ENCODE measurements at regions not wholly inside any gene's neighbourhood (a gene's known extent, or its start where the extent isn't known, plus 50 kb on each side); places are given as distances from the start of the nearest gene placed in this dataset.

DNA sequence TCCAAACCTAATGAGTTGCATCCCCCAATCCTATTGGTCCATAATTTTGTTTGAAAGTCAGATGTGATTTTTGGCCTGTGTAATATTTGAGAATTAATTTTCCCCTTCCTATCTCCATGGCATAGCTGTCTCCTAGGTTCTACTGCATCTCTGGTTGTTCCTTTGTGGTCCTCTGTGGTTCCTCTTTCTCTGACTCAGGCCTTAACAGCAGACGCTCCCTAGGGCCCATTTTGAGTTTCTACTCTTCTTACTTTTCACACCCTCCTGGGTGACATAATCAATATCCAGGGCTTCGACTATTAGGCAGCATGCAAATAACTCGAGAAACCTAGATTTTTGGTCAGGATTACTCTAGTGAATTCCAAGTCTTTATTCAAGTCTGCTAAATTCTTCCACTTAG lies 160.7 kb downstream of the RFC3 start:
- no TSS peak for BruUV-seq (replicated peaks)
- H2AFZ ChIP-seq = no peak overlapping the region
- CTCF ChIA-PET = no interaction called here
- no peaks in the 10 kb centered on the region for H4K20me1 ChIP-seq (ENCODE audit: insufficient read depth)
- H3K4me3 ChIP-seq = no peak overlapping the region
- no peaks in the 10 kb centered on the region for H3K27me3 ChIP-seq (ENCODE audit: insufficient read depth, low read depth)
- no peaks in the 10 kb centered on the region; the same call in 1 of the 2 replicates for H3K9me2 ChIP-seq (ENCODE audit: insufficient read depth)
- no peaks in the 10 kb centered on the region for H3K79me2 ChIP-seq (ENCODE audit: low read depth)
- H3K4me1 ChIP-seq (replicated peaks; ENCODE audit: insufficient read depth) = no peaks in the 10 kb centered on the region
- POLR2A ChIA-PET (ENCODE audit: unreplicated experiment) = no interaction called here
- no peaks in the 10 kb centered on the region for H3F3A ChIP-seq (ENCODE audit: insufficient read depth, low read depth)
- H3K9me3 ChIP-seq (ENCODE audit: insufficient read depth, low read depth) = no peaks in the 10 kb centered on the region
- no peaks in the 10 kb centered on the region for H3K36me3 ChIP-seq (ENCODE audit: low read depth)
- no peak overlapping the region for H3K4me2 ChIP-seq
- H3K27ac ChIP-seq = no peak overlapping the region
- no peak for TF ChIP-seq EZH2 (IDR thresholded peaks at IDR 0.05; ENCODE audit: low read depth)
- no peak for TF ChIP-seq CTCF (conservative IDR thresholded peaks at IDR 0.05)
- intact Hi-C loops (cut with micrococcal nuclease; ENCODE audit: unreplicated experiment) = no loop called here
- DNase-seq = no peak

- Histone ChIP-seq H3K9me3 (ENCODE audit: insufficient read depth, low read depth) (no peaks in the 10 kb centered on the region), H3F3A (ENCODE audit: insufficient read depth, low read depth) (no peaks in the 10 kb centered on the region), H3K36me3 (ENCODE audit: low read depth) (no peaks in the 10 kb centered on the region), H3K4me2 (no peak overlapping the region), H3K27me3 (ENCODE audit: insufficient read depth, low read depth) (no peaks in the 10 kb centered on the region), H4K20me1 (ENCODE audit: insufficient read depth) (no peaks in the 10 kb centered on the region), H2AFZ (no peak overlapping the region), H3K4me1 (replicated peaks; ENCODE audit: insufficient read depth) (no peaks in the 10 kb centered on the region), H3K9me2 (ENCODE audit: insufficient read depth) (no peaks in the 10 kb centered on the region), H3K4me3 (no peak overlapping the region), H3K79me2 (ENCODE audit: low read depth) (no peaks in the 10 kb centered on the region), H3K27ac (no peak overlapping the region)
- CTCF ChIA-PET = no interaction called here
- DNase-seq = no peak
- no TSS peak for BruUV-seq (replicated peaks)
- POLR2A ChIA-PET (ENCODE audit: unreplicated experiment) = no interaction called here
- intact Hi-C loops (cut with micrococcal nuclease; ENCODE audit: unreplicated experiment) = no loop called here
- TF ChIP-seq EZH2 (IDR thresholded peaks at IDR 0.05; ENCODE audit: low read depth) (no peak), CTCF (conservative IDR thresholded peaks at IDR 0.05) (no peak)
Observed at GRCh38 chr13:33992881-33993336, 175.0 kb downstream of the RFC3 start.

DNA sequence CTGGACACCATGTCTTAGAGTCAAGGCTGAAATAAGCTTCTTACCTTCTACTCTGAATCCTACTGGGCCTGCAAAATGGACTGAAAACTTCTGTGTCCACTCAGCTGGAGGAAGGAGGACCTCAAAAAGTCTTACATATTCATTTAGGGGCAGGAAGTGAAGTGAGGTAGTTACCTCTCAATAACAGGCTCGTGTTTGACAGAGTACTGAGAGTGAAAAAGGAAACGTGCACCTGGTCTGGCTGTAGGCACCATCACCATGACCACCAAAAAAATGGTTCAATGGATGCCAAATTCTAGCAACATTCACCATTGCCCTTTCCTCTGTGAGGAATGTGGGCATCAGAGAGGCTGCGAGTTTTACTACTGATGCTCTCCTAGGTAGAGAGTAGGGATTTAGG lies 176.2 kb downstream of the RFC3 start:
- Histone ChIP-seq H3K9me3 (ENCODE audit: insufficient read depth, low read depth) (no peaks in the 10 kb centered on the region), H3K4me1 (replicated peaks; ENCODE audit: insufficient read depth) (no peaks in the 10 kb centered on the region), H3K27ac (no peak overlapping the region), H3K9me2 (ENCODE audit: insufficient read depth) (no peaks in the 10 kb centered on the region), H3K79me2 (ENCODE audit: low read depth) (no peaks in the 10 kb centered on the region), H3K27me3 (ENCODE audit: insufficient read depth, low read depth) (no peaks in the 10 kb centered on the region), H4K20me1 (ENCODE audit: insufficient read depth) (no peaks in the 10 kb centered on the region), H3K4me2 (no peak overlapping the region), H2AFZ (no peak overlapping the region), H3F3A (ENCODE audit: insufficient read depth, low read depth) (no peaks in the 10 kb centered on the region), H3K4me3 (no peak overlapping the region), H3K36me3 (ENCODE audit: low read depth) (no peaks in the 10 kb centered on the region)
- ChIA-PET CTCF (no interaction called here), POLR2A (ENCODE audit: unreplicated experiment) (no interaction called here)
- intact Hi-C loops (cut with micrococcal nuclease; ENCODE audit: unreplicated experiment) = no loop called here
- no peak for DNase-seq
- TF ChIP-seq CTCF (conservative IDR thresholded peaks at IDR 0.05) (no peak), EZH2 (IDR thresholded peaks at IDR 0.05; ENCODE audit: low read depth) (no peak)
- BruUV-seq (replicated peaks) = no TSS peak
